ENCODE measurements at regions not wholly inside any gene's neighbourhood (a gene's known extent, or its start where the extent isn't known, plus 50 kb on each side); places are given as distances from the start of the nearest gene placed in this dataset.

DNA sequence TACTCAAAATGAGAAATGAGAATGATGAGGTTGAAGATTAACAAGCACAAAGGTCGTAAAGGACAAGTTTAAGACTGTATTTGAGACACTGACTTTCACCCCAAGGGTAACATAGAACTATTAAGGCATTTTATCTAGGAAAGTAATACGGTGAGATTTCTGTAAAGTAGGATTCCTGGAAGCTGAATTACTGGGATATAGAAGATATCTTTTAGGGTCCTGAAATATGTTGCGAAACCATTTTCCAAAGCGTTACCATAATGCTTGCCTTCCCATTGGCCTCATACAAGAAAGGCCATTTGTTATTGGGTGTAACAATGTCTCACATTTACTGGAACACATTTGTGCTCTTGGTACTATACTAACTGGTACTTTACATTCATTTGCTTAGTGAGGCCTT lies 1185.9 kb upstream of the TENM4 start:
- ATAC-seq (no peak), DNase-seq (ENCODE audit: missing footprints) (no peak)
- intact Hi-C loops (cut with DNase I): no loop called here

- no peak for ATAC-seq
- intact Hi-C loops (cut with DNase I): no loop called here
- no peak for DNase-seq (ENCODE audit: missing footprints)
These were observed 1184.7 kb upstream of the TENM4 start for GRCh38 chr11:80625563-80625962.

GRCh38 chr11:80621871-80622270 lies 1181.0 kb upstream of the TENM4 start:
- DNase-seq (ENCODE audit: missing footprints) (no peak), ATAC-seq (no peak)
- intact Hi-C loops (cut with DNase I): no loop called here

GRCh38 chr11:80620867-80621266 lies 1180.0 kb upstream of the TENM4 start:
- ATAC-seq (no peak), DNase-seq (ENCODE audit: missing footprints) (no peak)
- intact Hi-C loops (cut with DNase I): no loop called here

DNA sequence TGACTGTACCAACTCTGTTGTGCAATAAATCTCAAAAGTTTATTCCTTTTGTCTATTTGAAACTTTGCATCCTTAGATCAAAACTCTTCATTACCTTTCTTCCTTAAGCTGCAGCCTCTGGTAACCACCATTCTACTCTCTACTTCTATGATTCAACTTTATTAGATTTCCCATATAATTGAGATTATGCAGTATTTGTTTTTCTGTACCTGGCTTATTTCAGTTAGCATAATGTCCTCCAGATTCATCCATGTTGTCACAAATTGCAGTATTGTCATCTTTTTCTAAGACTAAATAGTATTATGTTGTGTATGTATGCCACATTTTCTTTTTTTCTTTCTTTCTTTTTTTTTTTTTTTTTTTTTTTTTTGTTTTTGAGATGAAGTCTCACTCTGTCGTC lies 1176.3 kb upstream of the TENM4 start:
- no peak for DNase-seq (ENCODE audit: missing footprints)
- no peak for ATAC-seq
- intact Hi-C loops (cut with DNase I): no loop called here

DNA sequence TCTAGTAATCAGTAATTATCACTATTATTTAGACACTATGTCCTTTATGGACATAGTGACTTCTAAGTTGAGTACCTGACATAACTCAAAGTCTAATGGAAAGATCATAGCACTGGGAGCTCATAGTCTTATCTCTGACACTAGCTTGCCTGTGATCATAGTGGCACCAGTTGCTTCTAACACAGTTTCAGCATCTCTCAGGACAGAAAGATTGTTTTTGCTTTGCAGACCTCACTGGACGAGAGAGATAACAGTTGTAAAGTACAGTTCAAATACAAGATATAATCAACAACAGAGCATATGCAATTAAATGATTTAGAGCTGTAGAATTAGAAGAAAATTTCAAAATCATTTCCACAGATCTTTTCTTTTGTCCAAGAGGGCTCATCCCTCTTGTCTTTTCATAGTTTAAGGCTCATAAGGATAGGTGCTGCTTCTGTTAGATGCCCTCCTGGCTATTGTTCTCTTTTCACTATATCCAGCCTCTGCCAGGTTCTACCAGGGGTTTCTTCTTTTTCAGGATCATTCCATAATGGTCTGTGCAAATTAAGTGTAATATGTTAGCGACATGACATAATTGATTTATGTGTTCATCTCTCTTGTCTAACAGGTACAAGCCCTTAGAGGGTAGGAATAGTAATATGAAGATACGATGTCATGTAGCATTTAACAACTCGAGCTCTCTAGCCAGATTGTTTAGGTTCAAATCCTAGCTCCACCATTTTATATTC lies 1175.4 kb upstream of the TENM4 start:
- no peak for ATAC-seq
- DNase-seq (ENCODE audit: missing footprints): no peak
- intact Hi-C loops (cut with DNase I): no loop called here

- no peak for DNase-seq (ENCODE audit: missing footprints)
- intact Hi-C loops (cut with DNase I): no loop called here
- ATAC-seq: no peak
These were observed 1172.8 kb upstream of the TENM4 start for GRCh38 chr11:80613655-80614054.

DNA sequence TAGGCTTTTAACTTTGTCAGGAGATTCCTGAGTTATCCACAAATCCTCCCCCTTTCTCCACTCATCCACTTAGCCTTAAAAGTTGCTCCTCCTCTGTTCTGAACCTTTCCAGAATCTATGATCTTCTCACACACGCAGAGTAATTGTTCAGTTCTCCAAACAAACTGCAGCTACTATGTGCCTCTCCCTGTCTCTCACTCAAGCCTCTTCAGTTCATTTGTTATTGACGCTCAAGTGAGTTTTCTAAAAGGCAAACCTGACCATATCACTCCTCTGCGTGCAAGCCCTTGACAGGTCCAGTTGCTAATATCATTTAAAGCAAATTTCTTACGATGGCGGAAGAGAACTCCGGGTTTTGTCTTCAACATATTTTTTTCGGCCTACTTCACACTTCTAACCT lies 1169.7 kb upstream of the TENM4 start:
- DNase-seq (ENCODE audit: missing footprints) (no peak), ATAC-seq (no peak)
- intact Hi-C loops (cut with DNase I): no loop called here

- intact Hi-C loops (cut with DNase I): no loop called here
- no peak for ATAC-seq
- DNase-seq (ENCODE audit: missing footprints): no peak
These were observed 1162.6 kb upstream of the TENM4 start for GRCh38 chr11:80603472-80603871.

DNA sequence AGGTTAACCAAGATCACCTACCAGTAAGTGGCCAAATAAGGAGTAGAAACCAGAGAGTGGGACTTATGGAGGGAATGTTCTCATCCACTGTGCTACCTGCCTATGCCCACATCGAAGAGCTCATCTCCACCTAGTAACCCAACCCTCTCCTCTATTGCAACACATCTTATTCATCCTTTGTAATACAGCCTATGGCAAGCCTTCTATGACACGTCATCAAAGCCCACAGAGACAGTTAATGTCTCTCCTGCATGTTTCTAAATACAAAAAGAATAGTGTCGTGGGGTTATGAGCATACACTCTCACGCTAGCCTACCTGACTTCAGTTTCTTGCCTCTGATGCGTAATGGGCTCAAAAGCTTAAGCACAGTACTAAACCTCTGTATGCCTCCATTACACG lies 1158.1 kb upstream of the TENM4 start:
- intact Hi-C loops (cut with DNase I): no loop called here

GRCh38 chr11:80596291-80596810 lies 1155.5 kb upstream of the TENM4 start:
- ATAC-seq (no peak), DNase-seq (ENCODE audit: missing footprints) (no peak)
- intact Hi-C loops (cut with DNase I): no loop called here

More for the DNA sequence above, 1158.1 kb upstream of the TENM4 start:
- ATAC-seq (no peak), DNase-seq (ENCODE audit: missing footprints) (no peak)

GRCh38 chr11:80595011-80595410 lies 1154.2 kb upstream of the TENM4 start:
- ATAC-seq (peak; percentile 42), DNase-seq (ENCODE audit: missing footprints) (no peak)
- intact Hi-C loops (cut with DNase I): no loop called here

DNA sequence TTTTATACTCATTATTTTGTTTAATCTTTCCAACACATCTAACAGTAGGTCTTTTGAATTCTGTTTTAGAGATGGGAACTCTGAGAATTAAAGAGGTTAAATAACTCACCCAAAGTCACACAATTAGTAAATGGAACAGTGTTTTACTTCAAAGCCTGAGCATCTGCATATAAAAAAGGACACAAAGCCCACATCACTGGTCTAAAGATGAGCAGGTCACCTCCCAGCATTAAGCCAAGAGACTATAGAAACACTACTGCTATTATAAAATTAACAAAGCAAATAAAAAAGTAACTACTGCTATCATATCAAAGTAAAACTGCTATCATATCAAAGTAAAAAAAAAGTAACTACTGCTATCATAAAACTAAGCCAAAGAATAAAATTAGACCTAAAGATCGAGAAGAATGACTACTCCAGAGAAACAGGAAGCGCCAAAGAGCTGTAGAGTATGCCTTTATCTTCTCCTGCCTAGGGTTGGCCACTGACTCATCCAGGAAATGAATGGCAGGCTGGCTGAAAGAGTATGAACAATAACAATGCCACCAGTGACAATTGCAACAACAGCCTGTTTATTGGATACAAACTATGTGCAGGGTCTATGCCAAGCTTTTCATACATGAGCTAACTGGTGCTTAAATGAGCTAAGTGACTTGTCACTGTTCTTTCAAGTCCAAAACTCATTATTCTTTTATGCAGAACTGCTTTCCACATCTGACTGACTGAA lies 1153.0 kb upstream of the TENM4 start:
- no peak for ATAC-seq
- no peak for DNase-seq (ENCODE audit: missing footprints)
- intact Hi-C loops (cut with DNase I): no loop called here

DNA sequence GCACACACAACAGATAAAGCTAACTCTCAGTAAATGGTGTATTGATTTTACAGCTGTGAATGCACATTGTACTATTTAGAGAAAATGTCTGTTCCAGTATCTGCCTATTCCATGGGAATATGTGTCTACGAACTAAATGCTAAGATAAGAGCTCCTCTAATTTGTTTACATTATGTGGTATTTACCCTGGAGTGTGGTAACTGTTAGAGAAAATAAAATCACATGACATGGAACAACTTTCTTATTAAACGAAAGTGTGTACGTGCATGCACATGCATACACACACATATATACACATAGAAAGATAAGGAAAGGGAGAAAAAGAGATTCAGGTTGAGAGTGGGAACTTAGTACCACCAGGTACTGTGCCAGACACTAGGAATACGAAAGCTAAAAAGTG lies 1151.7 kb upstream of the TENM4 start:
- intact Hi-C loops (cut with DNase I): no loop called here
- DNase-seq (ENCODE audit: missing footprints) (no peak), ATAC-seq (no peak)

DNA sequence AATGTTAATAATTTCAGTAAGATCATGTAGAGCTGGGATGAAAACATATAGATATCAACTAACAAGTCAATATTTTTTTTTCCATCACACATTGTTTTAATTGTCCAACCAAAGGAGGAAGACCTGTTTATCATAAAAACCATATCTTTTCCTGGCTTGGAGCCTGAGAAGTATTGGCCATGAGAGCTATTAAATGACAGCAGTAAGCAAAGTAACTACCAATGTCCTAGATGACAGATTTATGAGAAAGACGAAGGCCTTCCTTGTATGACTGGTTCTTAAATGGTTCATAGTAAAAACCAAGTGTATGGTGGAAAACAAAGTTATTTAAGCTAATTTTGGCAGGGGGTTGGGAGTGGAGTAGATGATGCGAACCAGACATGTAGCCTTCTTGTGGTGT lies 1147.1 kb upstream of the TENM4 start:
- intact Hi-C loops (cut with DNase I): no loop called here
- DNase-seq (ENCODE audit: missing footprints) (no peak), ATAC-seq (no peak)

DNA sequence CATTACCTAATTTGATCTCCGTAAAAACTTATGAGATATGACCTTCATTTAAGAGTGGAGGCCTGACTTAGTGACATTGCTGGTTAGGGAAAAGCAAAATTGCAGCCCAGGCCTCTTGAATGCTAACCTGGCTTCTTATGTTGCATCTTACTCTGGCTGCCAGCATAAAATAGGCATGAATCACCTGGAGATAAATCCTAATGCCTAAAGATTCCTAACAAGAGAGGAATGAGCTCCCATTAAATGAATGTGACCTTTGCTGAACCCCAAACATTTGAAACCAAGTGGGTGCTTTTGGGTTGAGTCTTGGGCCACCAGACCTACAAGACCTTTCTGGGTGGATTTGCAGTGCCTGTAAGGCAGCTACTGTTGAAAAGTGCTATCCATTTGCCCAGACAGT lies 1145.6 kb upstream of the TENM4 start:
- intact Hi-C loops (cut with DNase I): no loop called here
- no peak for DNase-seq (ENCODE audit: missing footprints)
- ATAC-seq: no peak

- intact Hi-C loops (cut with DNase I): no loop called here
- ATAC-seq: no peak
- DNase-seq (ENCODE audit: missing footprints): no peak
These were observed 1143.8 kb upstream of the TENM4 start for GRCh38 chr11:80584661-80585060.

GRCh38 chr11:80569832-80570231 lies 1129.0 kb upstream of the TENM4 start:
- DNase-seq (ENCODE audit: missing footprints): no peak
- ATAC-seq: no peak
- intact Hi-C loops (cut with DNase I): no loop called here

DNA sequence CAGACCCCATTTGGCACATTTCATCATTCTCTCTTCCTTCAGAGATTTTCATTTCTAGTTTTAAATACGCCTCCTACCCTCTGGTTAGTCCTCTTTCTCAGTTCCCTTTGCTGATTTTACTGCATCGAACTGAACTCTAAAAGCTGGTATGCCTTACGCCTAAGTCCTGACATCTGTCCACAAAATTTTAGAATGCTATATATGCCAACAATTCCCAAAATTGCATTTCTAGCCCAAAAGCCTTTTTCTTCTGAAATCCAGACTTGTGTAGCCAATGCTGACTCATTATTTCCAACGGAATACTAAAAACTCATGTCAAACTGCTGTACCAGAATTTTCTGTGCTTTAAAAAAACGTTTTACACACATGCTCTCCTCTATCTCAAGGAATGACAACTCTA lies 1124.4 kb upstream of the TENM4 start:
- DNase-seq (ENCODE audit: missing footprints): no peak
- no peak for ATAC-seq
- intact Hi-C loops (cut with DNase I): no loop called here

DNA sequence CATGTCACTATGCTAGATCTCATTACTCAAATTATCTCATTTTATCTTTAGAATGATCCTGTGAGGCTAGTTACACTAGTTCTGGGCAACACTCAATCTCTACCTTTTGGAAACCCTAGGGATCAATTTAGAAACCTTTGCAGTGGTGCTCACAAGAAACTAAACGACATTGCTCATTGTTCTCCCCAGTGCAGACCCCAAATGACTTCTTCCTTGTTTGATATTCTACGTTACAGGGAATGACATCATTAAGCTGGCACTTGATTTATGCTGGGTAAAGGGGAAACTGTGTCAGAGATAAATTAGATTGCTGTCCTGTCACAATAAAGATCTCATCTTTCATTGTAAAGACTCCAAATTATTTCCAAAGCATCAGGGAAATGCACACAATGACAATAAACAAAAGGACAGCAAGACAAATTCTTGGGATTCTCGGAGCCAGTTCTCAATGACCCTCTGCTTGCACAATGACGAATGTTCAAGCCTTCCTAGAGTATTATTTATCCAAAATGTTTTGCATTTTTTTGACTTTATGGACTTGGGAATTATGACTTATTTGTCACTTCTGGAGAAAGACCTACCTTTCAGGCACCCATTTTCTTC lies 1121.8 kb upstream of the TENM4 start:
- no peak for ATAC-seq

More for the DNA sequence above, 1121.8 kb upstream of the TENM4 start:
- intact Hi-C loops (cut with DNase I): no loop called here
- no peak for DNase-seq (ENCODE audit: missing footprints)
